Adipocyte (in vitro differentiated cells): ENCODE measurements at regions not wholly inside any gene's neighbourhood (a gene's known extent, or its start where the extent isn't known, plus 50 kb on each side); places are given as distances from the start of the nearest gene placed in this dataset.

Source experiments
- DNase-seq: peaks from one replicate; pipeline ENCODE4 v3.0.0-alpha.2; 2015; ENCODE audit warnings: low read depth
- H3K27me3 ChIP-seq: replicated peaks from 2 replicates; pipeline ENCODE4 v1.7.0; 2013; ENCODE audit warnings: mild to moderate bottlenecking, low read length, moderate library complexity; ENCODE audit not compliant: control insufficient read depth, insufficient read depth
- H3K36me3 ChIP-seq: 2 replicates; pipeline ENCODE4 v1.7.0; 2013; ENCODE audit warnings: low read length, mild to moderate bottlenecking, moderate library complexity; ENCODE audit not compliant: control insufficient read depth, insufficient read depth, severe bottlenecking
- H3K4me1 ChIP-seq: 2 replicates; pipeline ENCODE4 v1.7.0; 2013; ENCODE audit warnings: mild to moderate bottlenecking, low read length, moderate library complexity; ENCODE audit not compliant: control insufficient read depth, insufficient read depth
- H3K4me3 ChIP-seq: 2 replicates; pipeline ENCODE4 v1.7.0; 2013; ENCODE audit warnings: mild to moderate bottlenecking, low read length, moderate library complexity
- H3K9ac ChIP-seq: 2 replicates; pipeline ENCODE4 v1.7.0; 2013; ENCODE audit warnings: mild to moderate bottlenecking, low read length, moderate library complexity
- H3K9me3 ChIP-seq: 2 replicates; pipeline ENCODE4 v1.7.0; 2013; ENCODE audit warnings: mild to moderate bottlenecking, low read length, moderate library complexity; ENCODE audit not compliant: control insufficient read depth

- Histone ChIP-seq H3K36me3 (no peaks in the 10 kb centered on the region), H3K9ac (no peak overlapping the region), H3K4me3 (no peak overlapping the region), H3K4me1 (no peaks in the 10 kb centered on the region), H3K27me3 (no peaks in the 10 kb centered on the region), H3K9me3 (peaks cover 15% of the 10 kb centered on the region)
- no peak for DNase-seq
These were observed 188.6 kb downstream of the BMP2 start for GRCh38 chr20:6956056-6956455.

DNA sequence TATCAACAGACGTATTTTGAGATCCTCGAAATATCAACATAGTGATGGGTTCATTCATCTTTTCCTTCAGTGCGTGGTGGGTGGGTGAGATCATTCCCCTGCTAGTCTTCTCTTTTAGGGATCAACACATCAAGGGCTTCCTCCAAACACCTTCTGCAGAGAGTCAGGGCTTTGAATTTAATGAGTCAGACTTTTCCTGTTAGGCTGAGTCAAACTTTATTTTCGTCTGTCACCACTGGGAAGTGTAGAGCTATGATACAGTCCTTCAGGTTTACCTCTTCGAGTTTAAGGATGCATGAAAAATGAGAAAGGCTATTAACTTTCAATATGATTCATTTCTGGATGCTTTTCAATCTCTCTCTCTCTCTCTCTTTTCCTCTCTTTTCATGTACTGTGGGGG, 189.1 kb downstream of the BMP2 start:
- H3K9ac ChIP-seq, result no peak overlapping the region
- no peaks in the 10 kb centered on the region for H3K4me1 ChIP-seq
- H3K9me3 ChIP-seq, result peaks cover 11% of the 10 kb centered on the region
- no peaks in the 10 kb centered on the region for H3K36me3 ChIP-seq
- H3K4me3 ChIP-seq, result no peak overlapping the region
- H3K27me3 ChIP-seq, result no peaks in the 10 kb centered on the region
- DNase-seq, result no peak

- no peak overlapping the region for H3K4me3 ChIP-seq
- H3K9me3 ChIP-seq, result no peaks in the 10 kb centered on the region
- H3K27me3 ChIP-seq, result no peaks in the 10 kb centered on the region
- no peaks in the 10 kb centered on the region for H3K4me1 ChIP-seq
- no peaks in the 10 kb centered on the region for H3K36me3 ChIP-seq
- no peak for DNase-seq
- H3K9ac ChIP-seq, result no peak overlapping the region
These were observed 192.4 kb downstream of the BMP2 start for GRCh38 chr20:6959900-6960312.

GRCh38 chr20:6966721-6967120, 199.2 kb downstream of the BMP2 start:
- Histone ChIP-seq H3K9ac (no peak overlapping the region), H3K4me3 (no peak overlapping the region), H3K36me3 (no peaks in the 10 kb centered on the region), H3K9me3 (peaks cover 8% of the 10 kb centered on the region), H3K4me1 (no peaks in the 10 kb centered on the region), H3K27me3 (no peaks in the 10 kb centered on the region)
- no peak for DNase-seq

GRCh38 chr20:6974838-6975237, 207.4 kb downstream of the BMP2 start:
- Histone ChIP-seq H3K4me3 (no peak overlapping the region), H3K9ac (no peak overlapping the region), H3K4me1 (no peaks in the 10 kb centered on the region), H3K9me3 (peaks cover 7% of the 10 kb centered on the region), H3K27me3 (no peaks in the 10 kb centered on the region), H3K36me3 (no peaks in the 10 kb centered on the region)
- no peak for DNase-seq

GRCh38 chr20:6975311-6975710, 207.8 kb downstream of the BMP2 start:
- Histone ChIP-seq H3K9ac (no peak overlapping the region), H3K4me1 (no peaks in the 10 kb centered on the region), H3K4me3 (no peak overlapping the region), H3K9me3 (peaks cover 7% of the 10 kb centered on the region), H3K36me3 (no peaks in the 10 kb centered on the region), H3K27me3 (no peaks in the 10 kb centered on the region)
- DNase-seq, result no peak

DNA sequence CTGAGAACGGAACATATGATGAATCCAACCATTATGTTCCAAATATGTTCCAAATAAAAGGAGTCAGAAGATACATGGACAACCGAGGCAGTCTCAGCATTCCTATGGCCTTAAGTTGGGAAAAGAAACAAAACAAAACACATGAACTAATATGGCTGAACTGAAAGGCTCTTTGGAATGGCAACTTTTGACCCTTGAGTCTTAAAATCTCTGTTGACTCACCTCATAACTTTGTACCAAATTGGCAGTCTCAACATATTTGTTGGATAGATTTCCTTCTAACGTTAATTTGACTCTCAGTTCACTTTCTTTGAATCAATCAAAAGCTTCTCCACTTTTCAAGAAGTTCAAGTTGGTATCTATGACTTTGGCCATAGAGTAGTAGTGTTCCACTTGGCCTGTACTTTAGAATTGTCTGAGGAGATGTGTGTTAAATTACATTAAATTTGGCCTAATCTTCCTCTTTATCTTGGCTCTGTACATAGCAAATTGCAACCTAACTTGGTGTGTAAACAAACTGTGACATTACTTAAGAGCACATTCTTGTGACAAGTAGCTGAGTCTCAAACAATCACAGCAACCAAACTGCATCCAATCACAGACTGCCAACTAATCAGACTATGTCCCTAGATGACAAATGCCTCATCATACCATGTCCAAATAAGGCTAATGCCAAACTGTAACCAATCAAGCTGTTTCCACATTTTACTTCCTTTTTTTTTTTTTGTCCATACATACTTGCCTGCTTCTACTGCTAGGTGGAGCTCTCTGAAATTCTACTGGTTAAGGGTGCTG, 208.8 kb downstream of the BMP2 start:
- H3K9ac ChIP-seq, result no peak overlapping the region
- no peak overlapping the region for H3K4me3 ChIP-seq
- H3K9me3 ChIP-seq, result peaks cover 7% of the 10 kb centered on the region
- no peaks in the 10 kb centered on the region for H3K27me3 ChIP-seq
- no peaks in the 10 kb centered on the region for H3K4me1 ChIP-seq
- H3K36me3 ChIP-seq, result no peaks in the 10 kb centered on the region
- no peak for DNase-seq

DNA sequence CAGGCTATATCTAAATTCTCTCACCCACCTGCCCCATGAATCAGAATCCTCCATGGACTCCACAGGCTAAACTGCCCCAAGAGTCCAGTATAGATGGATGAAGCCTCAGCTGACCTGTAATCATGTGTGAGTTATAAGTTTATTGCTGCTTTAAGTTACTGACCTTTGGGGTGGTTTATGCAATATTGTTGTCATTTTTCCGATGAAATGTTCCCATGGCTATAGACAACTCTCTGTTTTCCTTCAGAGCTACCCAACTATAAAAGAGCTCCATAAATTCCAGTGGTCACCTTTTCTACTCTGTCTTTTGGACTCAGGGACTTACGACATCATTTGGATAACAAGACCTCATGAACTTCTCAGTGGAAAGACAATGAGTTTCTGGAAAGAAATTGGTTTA, 212.1 kb downstream of the BMP2 start:
- Histone ChIP-seq H3K27me3 (no peaks in the 10 kb centered on the region), H3K4me1 (no peaks in the 10 kb centered on the region), H3K36me3 (no peaks in the 10 kb centered on the region), H3K9me3 (peaks cover 17% of the 10 kb centered on the region), H3K9ac (no peak overlapping the region), H3K4me3 (no peak overlapping the region)
- no peak for DNase-seq

DNA sequence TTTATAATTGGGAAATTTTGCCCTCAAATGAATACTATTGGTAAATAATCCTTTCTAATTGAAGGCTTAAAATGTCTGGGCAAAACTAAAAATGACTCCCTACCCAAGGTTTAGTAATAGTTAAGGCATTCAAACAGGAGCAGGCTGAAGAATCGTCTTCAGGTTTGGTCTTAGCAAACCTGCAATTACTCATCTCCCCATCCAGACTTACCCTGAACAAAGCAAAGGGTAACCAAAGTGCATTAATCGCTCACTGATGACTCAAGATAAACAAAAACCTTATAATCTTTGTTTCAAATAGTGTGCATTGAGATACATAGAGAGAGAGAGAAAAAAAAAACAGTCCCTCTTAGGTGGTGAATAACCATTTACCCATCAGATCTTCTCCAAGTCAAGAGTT, 225.5 kb downstream of the BMP2 start:
- Histone ChIP-seq H3K27me3 (no peaks in the 10 kb centered on the region), H3K4me3 (no peak overlapping the region), H3K4me1 (peaks cover 5% of the 10 kb centered on the region), H3K9ac (no peak overlapping the region), H3K36me3 (no peaks in the 10 kb centered on the region), H3K9me3 (no peaks in the 10 kb centered on the region)
- DNase-seq, result no peak

- Histone ChIP-seq H3K27me3 (no peaks in the 10 kb centered on the region), H3K4me3 (no peak overlapping the region), H3K36me3 (no peaks in the 10 kb centered on the region), H3K9ac (no peak overlapping the region), H3K9me3 (no peaks in the 10 kb centered on the region), H3K4me1 (peaks cover 5% of the 10 kb centered on the region)
- no peak for DNase-seq
These were observed 226.0 kb downstream of the BMP2 start for GRCh38 chr20:6993511-6993910.

GRCh38 chr20:6994452-6994851, 227.0 kb downstream of the BMP2 start:
- H3K27me3 ChIP-seq, result no peaks in the 10 kb centered on the region
- H3K4me1 ChIP-seq, result peaks cover 5% of the 10 kb centered on the region
- DNase-seq, result no peak
- H3K9me3 ChIP-seq, result no peaks in the 10 kb centered on the region
- H3K4me3 ChIP-seq, result no peak overlapping the region
- H3K36me3 ChIP-seq, result no peaks in the 10 kb centered on the region
- H3K9ac ChIP-seq, result no peak overlapping the region

DNA sequence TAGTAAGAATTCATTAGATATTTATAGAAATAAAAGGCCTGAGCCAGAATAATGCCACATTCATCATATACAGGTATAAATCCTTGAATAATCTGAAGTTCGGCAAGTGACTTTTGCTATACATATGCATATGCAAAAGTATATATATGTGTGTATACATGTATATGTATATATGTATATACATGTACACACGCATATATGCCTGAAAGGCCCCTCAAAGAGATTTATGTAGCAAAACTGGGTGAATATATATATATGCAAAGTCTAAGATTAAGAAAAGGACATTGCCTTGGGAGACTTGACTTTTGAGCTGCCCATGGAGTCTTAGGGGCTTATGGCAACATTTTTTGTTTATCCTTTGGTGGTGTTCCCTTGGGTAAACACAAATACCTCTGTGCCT, 231.4 kb downstream of the BMP2 start:
- Histone ChIP-seq H3K9me3 (no peaks in the 10 kb centered on the region), H3K9ac (no peak overlapping the region), H3K27me3 (no peaks in the 10 kb centered on the region), H3K36me3 (no peaks in the 10 kb centered on the region), H3K4me1 (peaks cover 5% of the 10 kb centered on the region), H3K4me3 (no peak overlapping the region)
- no peak for DNase-seq
